Mucosa of rectum (tissue), 2 donors: ENCODE measurements at regions not wholly inside any gene's neighbourhood (a gene's known extent, or its start where the extent isn't known, plus 50 kb on each side); places are given as distances from the start of the nearest gene placed in this dataset.

ENCODE experiments used
- H3K27ac ChIP-seq, 2 donors: one replicate each; pipeline ENCODE4 v1.7.0; 2013; ENCODE audit warnings: inconsistent platforms in 2 of 2, low read depth in 2 of 2, low read length in 2 of 2
- H3K27me3 ChIP-seq, 2 donors: one replicate each; pipeline ENCODE4 v1.7.0; 2013; ENCODE audit warnings: low read length in 2 of 2; ENCODE audit not compliant: control insufficient read depth in 2 of 2, insufficient read depth in 2 of 2
- H3K36me3 ChIP-seq, 2 donors: one replicate each; pipeline ENCODE4 v1.7.0; 2013; ENCODE audit warnings: low read length in 2 of 2; ENCODE audit not compliant: control insufficient read depth in 2 of 2, insufficient read depth in 2 of 2
- H3K4me1 ChIP-seq, 2 donors: one replicate each; pipeline ENCODE4 v1.7.0; 2013; ENCODE audit warnings: low read length in 2 of 2, mild to moderate bottlenecking in 1 of 2; ENCODE audit not compliant: control insufficient read depth in 2 of 2, insufficient read depth in 2 of 2
- H3K4me3 ChIP-seq, 2 donors: one replicate each; pipeline ENCODE4 v1.7.0; 2013; ENCODE audit warnings: low read length in 2 of 2
- H3K9ac ChIP-seq, 2 donors: one replicate each; pipeline ENCODE4 v1.7.0; 2013; ENCODE audit warnings: low read length in 2 of 2, low read depth in 1 of 2, mild to moderate bottlenecking in 1 of 2
- H3K9me3 ChIP-seq, 2 donors: one replicate each; pipeline ENCODE4 v1.7.0; 2013; ENCODE audit warnings: low read length in 2 of 2; ENCODE audit not compliant: control insufficient read depth in 2 of 2
- donor health status: healthy.
- donor health status: Normal muscosa, but diverticular disease.

GRCh38 chr20:48483334-48484066 is 344.3 kb downstream of the PREX1 start:
- Histone ChIP-seq H3K4me3 (no peak overlapping the region), H3K9ac (no peak overlapping the region), H3K27ac (no peak overlapping the region), H3K4me1 (no peaks in the 10 kb centered on the region), H3K9me3 (no peaks in the 10 kb centered on the region), H3K36me3 (no peaks in the 10 kb centered on the region), H3K27me3 (peaks cover 9 to 12% of the 10 kb centered on the region in 2 donors)

GRCh38 chr20:48482790-48483189 is 345.0 kb downstream of the PREX1 start:
- Histone ChIP-seq H3K27ac (no peak overlapping the region), H3K9me3 (no peaks in the 10 kb centered on the region), H3K36me3 (no peaks in the 10 kb centered on the region), H3K4me3 (no peak overlapping the region), H3K4me1 (no peaks in the 10 kb centered on the region), H3K9ac (no peak overlapping the region), H3K27me3 (peaks cover 9 to 13% of the 10 kb centered on the region in 2 donors)

- Histone ChIP-seq H3K4me3 (no peak overlapping the region), H3K27ac (no peak overlapping the region), H3K9ac (no peak overlapping the region), H3K36me3 (no peaks in the 10 kb centered on the region), H3K4me1 (no peaks in the 10 kb centered on the region), H3K9me3 (no peaks in the 10 kb centered on the region), H3K27me3 (peaks cover 9 to 16% of the 10 kb centered on the region in 2 donors)
Observed at GRCh38 chr20:48480216-48480772, 347.5 kb downstream of the PREX1 start.

GRCh38 chr20:48478806-48479585 is 348.8 kb downstream of the PREX1 start:
- Histone ChIP-seq H3K27me3 (peaks cover 9 to 20% of the 10 kb centered on the region in 2 donors), H3K9ac (no peak overlapping the region), H3K36me3 (no peaks in the 10 kb centered on the region), H3K27ac (no peak overlapping the region), H3K4me1 (no peaks in the 10 kb centered on the region), H3K4me3 (no peak overlapping the region), H3K9me3 (no peaks in the 10 kb centered on the region)

GRCh38 chr20:48478370-48478769 is 349.4 kb downstream of the PREX1 start:
- H3K9me3 ChIP-seq, result no peaks in the 10 kb centered on the region
- no peak overlapping the region for H3K4me3 ChIP-seq
- no peaks in the 10 kb centered on the region for H3K36me3 ChIP-seq
- no peaks in the 10 kb centered on the region for H3K4me1 ChIP-seq
- H3K27me3 ChIP-seq, result peaks cover 9 to 20% of the 10 kb centered on the region in 2 donors
- H3K9ac ChIP-seq, result no peak overlapping the region
- H3K27ac ChIP-seq, result no peak overlapping the region

- H3K27me3 ChIP-seq, result peaks cover 9 to 20% of the 10 kb centered on the region in 2 donors
- no peaks in the 10 kb centered on the region for H3K36me3 ChIP-seq
Observed at GRCh38 chr20:48476854-48477253, 350.9 kb downstream of the PREX1 start.

GRCh38 chr20:48474022-48474421 is 353.8 kb downstream of the PREX1 start:
- no peaks in the 10 kb centered on the region for H3K4me1 ChIP-seq
- H3K9me3 ChIP-seq, result no peaks in the 10 kb centered on the region
- no peak overlapping the region for H3K4me3 ChIP-seq
- no peak overlapping the region for H3K9ac ChIP-seq
- peaks cover 0 to 8% of the 10 kb centered on the region in 2 donors for H3K27me3 ChIP-seq
- no peak overlapping the region for H3K27ac ChIP-seq
- no peaks in the 10 kb centered on the region for H3K36me3 ChIP-seq

More at GRCh38 chr20:48476854-48477253, 350.9 kb downstream of the PREX1 start:
- Histone ChIP-seq H3K9ac (no peak overlapping the region), H3K4me3 (no peak overlapping the region), H3K9me3 (no peaks in the 10 kb centered on the region), H3K4me1 (no peaks in the 10 kb centered on the region), H3K27ac (no peak overlapping the region)

- no peak overlapping the region for H3K9ac ChIP-seq
- H3K27ac ChIP-seq, result no peak overlapping the region
- H3K27me3 ChIP-seq, result peaks cover 0 to 4% of the 10 kb centered on the region in 2 donors
- no peak overlapping the region for H3K4me3 ChIP-seq
- no peaks in the 10 kb centered on the region for H3K9me3 ChIP-seq
- H3K4me1 ChIP-seq, result no peaks in the 10 kb centered on the region
- no peaks in the 10 kb centered on the region for H3K36me3 ChIP-seq
Observed at GRCh38 chr20:48471759-48472408, 355.9 kb downstream of the PREX1 start.

- H3K27ac ChIP-seq, result no peak overlapping the region
- H3K9ac ChIP-seq, result no peak overlapping the region
- no peaks in the 10 kb centered on the region for H3K36me3 ChIP-seq
- H3K4me3 ChIP-seq, result no peak overlapping the region
- H3K4me1 ChIP-seq, result no peaks in the 10 kb centered on the region
- no peaks in the 10 kb centered on the region for H3K9me3 ChIP-seq
- H3K27me3 ChIP-seq, result peaks cover 0 to 4% of the 10 kb centered on the region in 2 donors
Observed at GRCh38 chr20:48471176-48471575, 356.6 kb downstream of the PREX1 start.

- no peak overlapping the region for H3K4me3 ChIP-seq
- H3K9ac ChIP-seq, result no peak overlapping the region
- H3K27ac ChIP-seq, result no peak overlapping the region
- H3K9me3 ChIP-seq, result no peaks in the 10 kb centered on the region
- H3K27me3 ChIP-seq, result peaks cover 0 to 4% of the 10 kb centered on the region in 2 donors
- no peaks in the 10 kb centered on the region for H3K36me3 ChIP-seq
- H3K4me1 ChIP-seq, result no peaks in the 10 kb centered on the region
Observed at GRCh38 chr20:48470141-48470540, 357.7 kb downstream of the PREX1 start.
